Astrocyte (in vitro differentiated cells and primary cell): ENCODE measurements at regions not wholly inside any gene's neighbourhood (a gene's known extent, or its start where the extent isn't known, plus 50 kb on each side); places are given as distances from the start of the nearest gene placed in this dataset.

Experiments used
- EZH2 ChIP-seq: IDR thresholded peaks from 2 replicates; pipeline ENCODE4 v1.6.1; 2012; ENCODE audit warnings: mild to moderate bottlenecking, low read length, inconsistent platforms; ENCODE audit not compliant: insufficient read depth
- TF ChIP-seq, protein P1 (sequence below): IDR thresholded peaks from 2 replicates; pipeline ENCODE4 v1.5.1; 2011; ENCODE audit warnings: low read depth, mild to moderate bottlenecking, inconsistent platforms, low read length, moderate library complexity; ENCODE audit not compliant: insufficient read depth

DNA sequence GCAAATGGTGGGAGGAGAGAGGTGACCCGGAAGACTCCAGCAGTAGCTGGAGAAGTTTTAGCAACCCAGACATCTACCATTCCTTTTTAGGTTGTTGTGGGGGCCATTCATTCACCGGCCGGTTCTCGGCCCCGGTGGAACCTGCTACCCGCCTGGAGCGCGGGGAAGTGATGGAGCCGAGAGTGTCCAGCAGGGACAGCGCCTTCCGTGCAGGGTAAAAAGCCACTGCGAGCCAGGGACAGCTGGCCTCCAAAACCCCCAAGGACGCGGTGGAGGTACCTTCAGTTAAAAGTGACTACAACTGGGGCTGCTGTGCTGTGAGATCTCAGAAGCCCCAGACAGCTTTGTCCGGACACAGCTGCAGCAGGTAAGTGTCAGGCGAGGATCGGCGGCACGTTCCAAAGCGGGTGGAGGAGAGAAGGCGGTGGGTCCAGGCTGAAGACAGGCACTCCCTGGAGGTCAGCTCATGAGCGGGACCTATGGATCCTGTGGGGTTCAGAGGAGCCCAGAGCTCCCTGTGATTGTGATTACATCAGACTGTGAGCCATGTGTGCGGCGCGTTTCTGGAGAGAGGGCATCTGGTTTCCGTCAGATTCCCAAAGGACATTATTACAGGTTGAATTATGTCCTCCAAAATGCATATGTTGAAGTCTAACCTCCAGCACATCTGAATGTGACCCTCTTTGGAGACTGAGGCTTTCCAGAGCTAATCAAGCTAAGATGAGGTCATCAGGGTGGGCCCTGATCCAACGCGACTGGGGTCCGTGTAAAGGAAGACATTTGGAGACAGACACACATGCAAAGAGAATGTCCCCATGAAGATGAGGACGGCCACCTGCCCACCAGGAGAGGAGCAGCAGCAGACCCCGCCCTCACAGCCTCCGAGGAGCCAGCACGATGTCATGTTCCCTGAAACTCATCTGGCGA is 276.3 kb downstream of the EIPR1 start:
- TF ChIP-seq, protein P1, sequence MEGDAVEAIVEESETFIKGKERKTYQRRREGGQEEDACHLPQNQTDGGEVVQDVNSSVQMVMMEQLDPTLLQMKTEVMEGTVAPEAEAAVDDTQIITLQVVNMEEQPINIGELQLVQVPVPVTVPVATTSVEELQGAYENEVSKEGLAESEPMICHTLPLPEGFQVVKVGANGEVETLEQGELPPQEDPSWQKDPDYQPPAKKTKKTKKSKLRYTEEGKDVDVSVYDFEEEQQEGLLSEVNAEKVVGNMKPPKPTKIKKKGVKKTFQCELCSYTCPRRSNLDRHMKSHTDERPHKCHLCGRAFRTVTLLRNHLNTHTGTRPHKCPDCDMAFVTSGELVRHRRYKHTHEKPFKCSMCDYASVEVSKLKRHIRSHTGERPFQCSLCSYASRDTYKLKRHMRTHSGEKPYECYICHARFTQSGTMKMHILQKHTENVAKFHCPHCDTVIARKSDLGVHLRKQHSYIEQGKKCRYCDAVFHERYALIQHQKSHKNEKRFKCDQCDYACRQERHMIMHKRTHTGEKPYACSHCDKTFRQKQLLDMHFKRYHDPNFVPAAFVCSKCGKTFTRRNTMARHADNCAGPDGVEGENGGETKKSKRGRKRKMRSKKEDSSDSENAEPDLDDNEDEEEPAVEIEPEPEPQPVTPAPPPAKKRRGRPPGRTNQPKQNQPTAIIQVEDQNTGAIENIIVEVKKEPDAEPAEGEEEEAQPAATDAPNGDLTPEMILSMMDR: no peak
- no peak for TF ChIP-seq EZH2
